Stimulated activated CD8-positive, alpha-beta memory T cell treated with anti-CD3 and anti-CD28 coated beads, Interleukin-4, amount 100 ng/mL, for 4 hours (primary cell): ENCODE measurements at regions not wholly inside any gene's neighbourhood (a gene's known extent, or its start where the extent isn't known, plus 50 kb on each side); places are given as distances from the start of the nearest gene placed in this dataset.

ENCODE experiments used
- DNase-seq, 2 donors: peaks; one replicate each; pipeline ENCODE4 v3.0.0-alpha.2; 2020; ENCODE audit warnings: low read depth in 2 of 2, low spot score in 1 of 2

- no peak for DNase-seq
These were observed 335.3 kb upstream of the ADAMTSL1 start for GRCh38 chr9:18138656-18139055.

- no peak for DNase-seq
These were observed 332.3 kb upstream of the ADAMTSL1 start for GRCh38 chr9:18141681-18142080.

- no peak for DNase-seq
These were observed 330.7 kb upstream of the ADAMTSL1 start for GRCh38 chr9:18143073-18143745.

GRCh38 chr9:18146329-18146728 lies 327.6 kb upstream of the ADAMTSL1 start:
- no peak for DNase-seq

GRCh38 chr9:18149471-18150011 lies 324.4 kb upstream of the ADAMTSL1 start:
- DNase-seq = no peak

GRCh38 chr9:18154661-18155060 lies 319.3 kb upstream of the ADAMTSL1 start:
- no peak for DNase-seq

- no peak for DNase-seq
These were observed 314.7 kb upstream of the ADAMTSL1 start for GRCh38 chr9:18159254-18159653.

GRCh38 chr9:18163146-18163545 lies 310.8 kb upstream of the ADAMTSL1 start:
- no peak for DNase-seq

- DNase-seq = no peak
These were observed 306.2 kb upstream of the ADAMTSL1 start for GRCh38 chr9:18167733-18168132.

- DNase-seq = no peak
These were observed 300.0 kb upstream of the ADAMTSL1 start for GRCh38 chr9:18173923-18174322.

- no peak for DNase-seq
These were observed 291.3 kb upstream of the ADAMTSL1 start for GRCh38 chr9:18182636-18183035.

GRCh38 chr9:18183974-18184373 lies 290.0 kb upstream of the ADAMTSL1 start:
- DNase-seq = no peak

GRCh38 chr9:18184401-18184800 lies 289.6 kb upstream of the ADAMTSL1 start:
- DNase-seq = no peak

GRCh38 chr9:18185196-18185595 lies 288.8 kb upstream of the ADAMTSL1 start:
- DNase-seq = no peak

GRCh38 chr9:18188971-18189370 lies 285.0 kb upstream of the ADAMTSL1 start:
- no peak for DNase-seq

- DNase-seq = no peak
These were observed 283.9 kb upstream of the ADAMTSL1 start for GRCh38 chr9:18189871-18190670.

- no peak for DNase-seq
These were observed 283.1 kb upstream of the ADAMTSL1 start for GRCh38 chr9:18190671-18191374.

GRCh38 chr9:18194316-18194715 lies 279.6 kb upstream of the ADAMTSL1 start:
- no peak for DNase-seq

- DNase-seq = no peak
These were observed 278.7 kb upstream of the ADAMTSL1 start for GRCh38 chr9:18195223-18195622.

- no peak for DNase-seq
These were observed 271.0 kb upstream of the ADAMTSL1 start for GRCh38 chr9:18202924-18203323.

- no peak for DNase-seq
These were observed 266.2 kb upstream of the ADAMTSL1 start for GRCh38 chr9:18207735-18208134.
